ENCODE measurements at regions not wholly inside any gene's neighbourhood (a gene's known extent, or its start where the extent isn't known, plus 50 kb on each side); places are given as distances from the start of the nearest gene placed in this dataset.

- Histone ChIP-seq H3K4me3 (no peak overlapping the region), H3K36me3 (ENCODE audit: control insufficient read depth in 4 of 4, insufficient read depth in 4 of 4, low read length in 4 of 4) (no peaks in the 10 kb centered on the region), H3K9me3 (ENCODE audit: control insufficient read depth in 4 of 4, insufficient read depth in 3 of 4, low read length in 3 of 4) (peaks cover 0 to 8% (median 0%) of the 10 kb centered on the region in 4 donors), H3K9ac (ENCODE audit: insufficient read depth in 1 of 2, low read length in 2 of 2) (no peak overlapping the region), H3K27ac (ENCODE audit: low read depth in 1 of 2, low read length in 1 of 2) (no peak overlapping the region), H3K27me3 (ENCODE audit: control insufficient read depth in 3 of 3, insufficient read depth in 3 of 3, low read length in 2 of 3) (peaks cover 0 to 19% (median 0%) of the 10 kb centered on the region in 3 donors), H3K4me1 (ENCODE audit: control insufficient read depth in 5 of 5, insufficient read depth in 5 of 5, low read length in 5 of 5) (peaks cover 0 to 6% (median 3%) of the 10 kb centered on the region in 5 donors)
- no peak for TF ChIP-seq CTCF (IDR thresholded peaks at IDR 0.05; ENCODE audit: control extremely low read depth, extremely low read depth)
- DNase-seq (no peak), ATAC-seq (ENCODE audit: insufficient read depth, low FRiP score) (no peak)
- WGBS, 2 donors, result 76 to 77% methylated on average over 6 of the region's 6 CpGs
Observed at GRCh38 chr6:170205126-170205525, 85.8 kb downstream of the DLL1 start.

GRCh38 chr6:170203212-170203611, 87.7 kb downstream of the DLL1 start:
- peaks cover 0 to 8% (median 0%) of the 10 kb centered on the region in 4 donors for H3K9me3 ChIP-seq (ENCODE audit: control insufficient read depth in 4 of 4, insufficient read depth in 3 of 4, low read length in 3 of 4)
- H3K9ac ChIP-seq (ENCODE audit: insufficient read depth in 1 of 2, low read length in 2 of 2), result no peak overlapping the region
- H3K4me1 ChIP-seq (ENCODE audit: control insufficient read depth in 5 of 5, insufficient read depth in 5 of 5, low read length in 5 of 5), result peaks cover 0 to 6% (median 3%) of the 10 kb centered on the region in 5 donors
- ATAC-seq (ENCODE audit: insufficient read depth, low FRiP score) (no peak), DNase-seq (no peak)
- peaks cover 0 to 13% (median 3%) of the 10 kb centered on the region in 3 donors for H3K27me3 ChIP-seq (ENCODE audit: control insufficient read depth in 3 of 3, insufficient read depth in 3 of 3, low read length in 2 of 3)
- WGBS, 2 donors, result 78 to 88% methylated on average over 6 of the region's 6 CpGs
- H3K27ac ChIP-seq (ENCODE audit: low read depth in 1 of 2, low read length in 1 of 2), result no peak overlapping the region
- H3K36me3 ChIP-seq (ENCODE audit: control insufficient read depth in 4 of 4, insufficient read depth in 4 of 4, low read length in 4 of 4), result no peaks in the 10 kb centered on the region
- TF ChIP-seq CTCF (IDR thresholded peaks at IDR 0.05; ENCODE audit: control extremely low read depth, extremely low read depth), result no peak
- no peak overlapping the region for H3K4me3 ChIP-seq

GRCh38 chr6:170202416-170203135, 88.3 kb downstream of the DLL1 start:
- Histone ChIP-seq H3K27ac (ENCODE audit: low read depth in 1 of 2, low read length in 1 of 2) (no peak overlapping the region), H3K27me3 (ENCODE audit: control insufficient read depth in 3 of 3, insufficient read depth in 3 of 3, low read length in 2 of 3) (peaks cover 0 to 12% (median 3%) of the 10 kb centered on the region in 3 donors), H3K9ac (ENCODE audit: insufficient read depth in 1 of 2, low read length in 2 of 2) (no peak overlapping the region), H3K4me1 (ENCODE audit: control insufficient read depth in 5 of 5, insufficient read depth in 5 of 5, low read length in 5 of 5) (peaks cover 0 to 6% (median 3%) of the 10 kb centered on the region in 5 donors), H3K9me3 (ENCODE audit: control insufficient read depth in 4 of 4, insufficient read depth in 3 of 4, low read length in 3 of 4) (peaks cover 0 to 8% (median 0%) of the 10 kb centered on the region in 4 donors), H3K36me3 (ENCODE audit: control insufficient read depth in 4 of 4, insufficient read depth in 4 of 4, low read length in 4 of 4) (no peaks in the 10 kb centered on the region), H3K4me3 (no peak overlapping the region)
- TF ChIP-seq CTCF (IDR thresholded peaks at IDR 0.05; ENCODE audit: control extremely low read depth, extremely low read depth), result no peak
- 87 to 92% methylated on average over 13 of the region's 13 CpGs for WGBS, 2 donors
- DNase-seq, result no peak
- no peak for ATAC-seq (ENCODE audit: insufficient read depth, low FRiP score)

Data from lung (tissue), 11 donors.